Naive thymus-derived CD4-positive, alpha-beta T cell (primary cell): ENCODE measurements at regions not wholly inside any gene's neighbourhood (a gene's known extent, or its start where the extent isn't known, plus 50 kb on each side); places are given as distances from the start of the nearest gene placed in this dataset.

Source experiments
- ATAC-seq: fragments of 150-1000 bp; cut with Tn5 transposase; 2 replicates; pipeline ENCODE4 v1.10.0; 2021; ENCODE audit warnings: mild to moderate bottlenecking, moderate library complexity
- CTCF ChIA-PET: fragments of 350-600 bp; sonication (Branson Sonifier 250); formaldehyde crosslinking; loops from one replicate; lab custom pipeline; 2021; ENCODE audit warnings: antibody characterized with exemption; lab: Charles Lee
- POLR2A ChIA-PET: fragments of 350-600 bp; sonication (Branson Sonifier 250); formaldehyde crosslinking; loops from one replicate; lab custom pipeline; 2021; ENCODE audit warnings: antibody characterized with exemption, inconsistent platforms; lab: Charles Lee
- DNase-seq, 9 donors: peaks; one replicate each; pipeline versions ENCODE4 v3.0.0 to v3.0.0-alpha.2; 2020 to 2022; ENCODE audit warnings: mixed read lengths in 1 of 9
- H3K27ac ChIP-seq: one replicate; pipeline ENCODE4 v1.7.0; 2013; ENCODE audit warnings: mild to moderate bottlenecking, low read depth, low read length, moderate library complexity
- H3K27me3 ChIP-seq, 2 donors: one replicate each; pipeline ENCODE4 v1.7.0; 2013; ENCODE audit warnings: low read length in 2 of 2, mild to moderate bottlenecking in 2 of 2, moderate library complexity in 2 of 2; ENCODE audit not compliant: control insufficient read depth in 2 of 2, insufficient read depth in 2 of 2
- H3K36me3 ChIP-seq, 3 experiments: 1 replicate in 2 of 3; 2 replicates in 1 of 3; pipeline ENCODE4 v1.7.0; 2013; ENCODE audit warnings: low read length in 3 of 3, mild to moderate bottlenecking in 3 of 3, moderate library complexity in 1 of 3; ENCODE audit not compliant: insufficient read depth in 3 of 3, control insufficient read depth in 2 of 3
- H3K4me1 ChIP-seq, 2 donors: one replicate each; pipeline ENCODE4 v1.7.0; 2013; ENCODE audit warnings: low read length in 2 of 2, mild to moderate bottlenecking in 2 of 2, moderate library complexity in 1 of 2; ENCODE audit not compliant: control insufficient read depth in 2 of 2, insufficient read depth in 2 of 2
- H3K4me3 ChIP-seq: 2 replicates; pipeline ENCODE4 v1.7.0; 2013; ENCODE audit warnings: mild to moderate bottlenecking, low read length
- H3K9me3 ChIP-seq, 3 experiments: 1 replicate in 2 of 3; 2 replicates in 1 of 3; pipeline ENCODE4 v1.7.0; 2013; ENCODE audit warnings: low read length in 3 of 3; ENCODE audit not compliant: control insufficient read depth in 2 of 3
- H3K27ac Mint-ChIP-seq, 9 donors: one replicate each; pipeline ENCODE4 v1.8.0; 2020 to 2022; ENCODE audit warnings: mixed read lengths in 9 of 9, mild to moderate bottlenecking in 8 of 9, moderate library complexity in 5 of 9, inconsistent platforms in 2 of 9
- H3K27me3 Mint-ChIP-seq, 5 donors: one replicate each; pipeline ENCODE4 v1.8.0; 2021 to 2022; ENCODE audit warnings: mixed read lengths in 5 of 5, mild to moderate bottlenecking in 1 of 5
- H3K36me3 Mint-ChIP-seq, 5 donors: one replicate each; pipeline ENCODE4 v1.8.0; 2020 to 2022; ENCODE audit warnings: mixed read lengths in 5 of 5, mild to moderate bottlenecking in 3 of 5, inconsistent platforms in 1 of 5
- H3K4me1 Mint-ChIP-seq, 7 donors: one replicate each; pipeline ENCODE4 v1.8.0; 2020 to 2022; ENCODE audit warnings: mixed read lengths in 7 of 7, mild to moderate bottlenecking in 3 of 7, inconsistent platforms in 1 of 7
- H3K4me3 Mint-ChIP-seq, 10 donors: one replicate each; pipeline ENCODE4 v1.8.0; 2020 to 2022; ENCODE audit warnings: mild to moderate bottlenecking in 10 of 10, mixed read lengths in 10 of 10, moderate library complexity in 6 of 10, inconsistent platforms in 2 of 10
- H3K9me3 Mint-ChIP-seq, 11 donors: one replicate each; pipeline ENCODE4 v1.8.0; 2020 to 2022; ENCODE audit warnings: mixed read lengths in 11 of 11, mild to moderate bottlenecking in 4 of 11, inconsistent platforms in 1 of 11, moderate library complexity in 1 of 11
- intact Hi-C, 2 donors: fragments of 100-400 bp; cut with micrococcal nuclease; formaldehyde crosslinking; loops; one replicate each; pipeline ENCODE4 v1.15.1; 2023

GRCh38 chr9:36479101-36479500, 79.0 kb upstream of the RNF38 start:
- Histone ChIP-seq H3K9me3 (no peaks in the 10 kb centered on the region), H3K27me3 (no peaks in the 10 kb centered on the region), H3K27ac (no peak overlapping the region), H3K36me3 (no peaks in the 10 kb centered on the region), H3K4me1 (peaks cover 0 to 7% of the 10 kb centered on the region in 2 donors), H3K4me3 (no peak overlapping the region)
- Mint-ChIP-seq H3K27me3 (no peaks in the 10 kb centered on the region), H3K4me3 (no peak overlapping the region), H3K36me3 (peaks cover 0 to 10% (median 4%) of the 10 kb centered on the region in 5 donors), H3K4me1 (peaks cover 19 to 46% (median 36%) of the 10 kb centered on the region in 7 donors), H3K27ac (peak overlapping the region in 7 of 9 donors; percentile 8 to 89 (median 44)), H3K9me3 (no peaks in the 10 kb centered on the region)
- DNase-seq = no peak
- ChIA-PET POLR2A (no interaction called here), CTCF (no interaction called here)
- no peak for ATAC-seq
- intact Hi-C loops = no loop called here

- H3K4me3 Mint-ChIP-seq = peak overlapping the region in 9 of 10 donors; percentile 71 to 94 (median 87)
- CTCF ChIA-PET = interaction anchor here (0.9 to 1.3 kb wide), 2 partner anchors 21 to 64 kb away, joined by 3 to 8 read pairs; no protein-coding TSS in a partner anchor
- H3K4me1 ChIP-seq = peaks cover 16 to 27% of the 10 kb centered on the region in 2 donors
- H3K27ac Mint-ChIP-seq = peak overlapping the region; percentile 92 to 97 (median 96)
- peak overlapping the region; percentile 51 for H3K4me3 ChIP-seq
- intact Hi-C loops = loop anchor here (1.0 to 2.0 kb wide), 4 partner anchors 9 to 71 kb away; partner anchors contain the start of gene RNF38 (in 1 of the 2)
- H3K27me3 ChIP-seq = no peaks in the 10 kb centered on the region
- no peaks in the 10 kb centered on the region for H3K27me3 Mint-ChIP-seq
- POLR2A ChIA-PET = interaction anchor here (1.4 to 4.8 kb wide), 3 partner anchors 14 to 21 kb away, joined by 4 to 38 read pairs (median 6); no protein-coding TSS in a partner anchor
- H3K4me1 Mint-ChIP-seq = peaks cover 27 to 52% (median 42%) of the 10 kb centered on the region in 7 donors
- H3K27ac ChIP-seq = peak overlapping the region; percentile 74
- DNase-seq = no peak
- ATAC-seq = no peak
- H3K9me3 ChIP-seq = no peaks in the 10 kb centered on the region
- H3K36me3 Mint-ChIP-seq = peaks cover 0 to 10% (median 0%) of the 10 kb centered on the region in 5 donors
- no peaks in the 10 kb centered on the region for H3K36me3 ChIP-seq
- H3K9me3 Mint-ChIP-seq = no peaks in the 10 kb centered on the region
Measured at GRCh38 chr9:36471359-36471758, 71.3 kb upstream of the RNF38 start.

- Mint-ChIP-seq H3K4me1 (peaks cover 27 to 52% (median 42%) of the 10 kb centered on the region in 7 donors), H3K4me3 (peak overlapping the region; percentile 79 to 94 (median 86)), H3K27me3 (no peaks in the 10 kb centered on the region), H3K9me3 (no peaks in the 10 kb centered on the region), H3K36me3 (peaks cover 0 to 10% (median 0%) of the 10 kb centered on the region in 5 donors), H3K27ac (peak overlapping the region; percentile 92 to 97 (median 96))
- intact Hi-C loops = loop anchor here (1.0 to 2.0 kb wide), 4 partner anchors 8 to 70 kb away; partner anchors contain the start of gene RNF38 (in 1 of the 2)
- Histone ChIP-seq H3K27ac (peak overlapping the region; percentile 74), H3K4me3 (peak overlapping the region; percentile 51), H3K9me3 (no peaks in the 10 kb centered on the region), H3K4me1 (peaks cover 16 to 27% of the 10 kb centered on the region in 2 donors), H3K36me3 (no peaks in the 10 kb centered on the region), H3K27me3 (no peaks in the 10 kb centered on the region)
- ATAC-seq = peak; percentile 95
- CTCF ChIA-PET = interaction anchor here (0.9 to 1.3 kb wide), 2 partner anchors 20 to 63 kb away, joined by 3 to 8 read pairs; no protein-coding TSS in a partner anchor
- POLR2A ChIA-PET = interaction anchor here (1.3 to 4.8 kb wide), 4 partner anchors 10 to 22 kb away, joined by 3 to 38 read pairs (median 5); no protein-coding TSS in a partner anchor
- DNase-seq = peak in 8 of 9 donors; percentile 41 to 70 (median 60)
Measured at GRCh38 chr9:36470643-36471290, 70.7 kb upstream of the RNF38 start.

GRCh38 chr9:36463467-36463866, 63.4 kb upstream of the RNF38 start:
- H3K27me3 Mint-ChIP-seq = no peaks in the 10 kb centered on the region
- no peak overlapping the region for H3K27ac ChIP-seq
- ATAC-seq (no peak), DNase-seq (no peak)
- no peak overlapping the region for H3K4me3 Mint-ChIP-seq
- CTCF ChIA-PET = no interaction called here
- H3K36me3 Mint-ChIP-seq = peaks cover 0 to 11% (median 4%) of the 10 kb centered on the region in 5 donors
- H3K4me1 ChIP-seq = peaks cover 0 to 10% of the 10 kb centered on the region in 2 donors
- no peaks in the 10 kb centered on the region for H3K9me3 Mint-ChIP-seq
- intact Hi-C loops = no loop called here
- POLR2A ChIA-PET = interaction anchor here (1.1 kb wide), 1 partner anchor 29 kb away, joined by 4 read pairs; no protein-coding TSS in a partner anchor
- H3K27me3 ChIP-seq = no peaks in the 10 kb centered on the region
- peak overlapping the region in 5 of 9 donors; percentile 41 to 70 (median 68) for H3K27ac Mint-ChIP-seq
- no peak overlapping the region for H3K4me3 ChIP-seq
- peaks cover 28 to 66% (median 57%) of the 10 kb centered on the region in 7 donors for H3K4me1 Mint-ChIP-seq
- H3K9me3 ChIP-seq = no peaks in the 10 kb centered on the region
- no peaks in the 10 kb centered on the region for H3K36me3 ChIP-seq

GRCh38 chr9:36462245-36462644, 62.2 kb upstream of the RNF38 start:
- H3K27me3 ChIP-seq = no peaks in the 10 kb centered on the region
- H3K27ac ChIP-seq = no peak overlapping the region
- CTCF ChIA-PET = no interaction called here
- peaks cover 0 to 15% (median 4%) of the 10 kb centered on the region in 5 donors for H3K36me3 Mint-ChIP-seq
- no peaks in the 10 kb centered on the region for H3K36me3 ChIP-seq
- intact Hi-C loops = loop anchor here in 1 of 2 donors (1.0 kb wide), 1 partner anchor 9 kb away; no protein-coding TSS in a partner anchor
- H3K4me1 ChIP-seq = peaks cover 9 to 14% of the 10 kb centered on the region in 2 donors
- DNase-seq = no peak
- H3K27ac Mint-ChIP-seq = peak overlapping the region in 8 of 9 donors; percentile 0 to 70 (median 56)
- no peak for ATAC-seq
- POLR2A ChIA-PET = interaction anchor here (0.8 kb wide), 1 partner anchor 42 kb away, joined by 3 read pairs; no protein-coding TSS in a partner anchor
- no peak overlapping the region for H3K4me3 ChIP-seq
- H3K4me1 Mint-ChIP-seq = peaks cover 27 to 67% (median 59%) of the 10 kb centered on the region in 7 donors
- H3K4me3 Mint-ChIP-seq = no peak overlapping the region
- H3K9me3 Mint-ChIP-seq = no peaks in the 10 kb centered on the region
- no peaks in the 10 kb centered on the region for H3K9me3 ChIP-seq
- no peaks in the 10 kb centered on the region for H3K27me3 Mint-ChIP-seq

- CTCF ChIA-PET = interaction anchor here (1.2 to 2.0 kb wide), 3 partner anchors 11 to 94 kb away, joined by 3 to 9 read pairs (median 6); no protein-coding TSS in a partner anchor
Measured at GRCh38 chr9:36461323-36461722, 61.3 kb upstream of the RNF38 start.

More at GRCh38 chr9:36461323-36461722, 61.3 kb upstream of the RNF38 start:
- Mint-ChIP-seq H3K4me3 (no peak overlapping the region), H3K9me3 (no peaks in the 10 kb centered on the region), H3K27ac (peak overlapping the region; percentile 29 to 71 (median 57)), H3K36me3 (peaks cover 0 to 18% (median 4%) of the 10 kb centered on the region in 5 donors), H3K27me3 (no peaks in the 10 kb centered on the region), H3K4me1 (peaks cover 36 to 76% (median 68%) of the 10 kb centered on the region in 7 donors)
- H3K27ac ChIP-seq = no peak overlapping the region
- peak; percentile 12 for ATAC-seq
- intact Hi-C loops = no loop called here
- H3K27me3 ChIP-seq = no peaks in the 10 kb centered on the region
- H3K36me3 ChIP-seq = no peaks in the 10 kb centered on the region
- no peak for DNase-seq
- no peaks in the 10 kb centered on the region for H3K9me3 ChIP-seq
- H3K4me1 ChIP-seq = peaks cover 18 to 23% of the 10 kb centered on the region in 2 donors
- no peak overlapping the region for H3K4me3 ChIP-seq
- POLR2A ChIA-PET = interaction anchor here (0.6 to 7.3 kb wide), 4 partner anchors 25 to 708 kb away, joined by 3 to 62 read pairs (median 3); no protein-coding TSS in a partner anchor
